NCI-H226 (cell line): ENCODE measurements at regions not wholly inside any gene's neighbourhood (a gene's known extent, or its start where the extent isn't known, plus 50 kb on each side); places are given as distances from the start of the nearest gene placed in this dataset.

Experiments used
- DNase-seq: peaks from one replicate; pipeline ENCODE4 v3.0.0-alpha.2; 2015

DNA sequence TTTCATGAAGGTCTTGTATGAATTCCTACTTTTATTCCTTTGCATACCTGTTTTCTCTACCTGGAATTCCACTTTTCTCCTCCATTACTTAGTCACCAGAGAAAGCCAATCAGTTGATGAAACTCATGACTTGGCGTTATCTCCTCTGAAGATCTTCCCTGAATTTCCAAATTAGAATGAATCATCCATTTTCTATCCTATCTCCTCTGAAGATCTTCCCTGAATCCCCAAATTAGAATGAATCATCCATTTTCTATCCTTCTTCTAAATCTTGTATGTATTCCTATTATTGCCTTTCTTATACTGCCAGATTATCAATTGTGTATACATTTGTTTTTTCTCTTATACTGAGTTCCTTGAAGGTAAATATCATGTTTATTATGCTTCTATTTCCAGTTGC is 440.4 kb downstream of the CCDC85A start:
- no peak for DNase-seq

DNA sequence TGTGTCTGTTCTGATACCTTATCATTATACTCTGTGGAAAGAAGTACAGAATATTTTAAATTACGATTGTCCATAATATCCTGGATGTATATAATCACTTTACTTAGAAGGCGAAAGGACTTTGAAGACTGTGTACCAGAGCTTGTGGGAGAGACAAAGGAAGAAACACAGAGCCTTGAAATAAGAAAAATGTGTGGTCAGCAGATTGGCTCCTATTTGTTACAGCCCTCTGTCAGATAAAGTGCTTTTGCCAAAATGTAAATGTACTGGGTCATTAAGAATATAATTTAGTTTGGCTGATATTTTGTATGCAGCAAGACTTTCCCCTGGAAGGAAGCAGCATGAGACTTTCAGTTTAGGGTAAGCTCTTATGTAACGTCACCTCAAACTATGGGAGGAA is 443.1 kb downstream of the CCDC85A start:
- no peak for DNase-seq

DNA sequence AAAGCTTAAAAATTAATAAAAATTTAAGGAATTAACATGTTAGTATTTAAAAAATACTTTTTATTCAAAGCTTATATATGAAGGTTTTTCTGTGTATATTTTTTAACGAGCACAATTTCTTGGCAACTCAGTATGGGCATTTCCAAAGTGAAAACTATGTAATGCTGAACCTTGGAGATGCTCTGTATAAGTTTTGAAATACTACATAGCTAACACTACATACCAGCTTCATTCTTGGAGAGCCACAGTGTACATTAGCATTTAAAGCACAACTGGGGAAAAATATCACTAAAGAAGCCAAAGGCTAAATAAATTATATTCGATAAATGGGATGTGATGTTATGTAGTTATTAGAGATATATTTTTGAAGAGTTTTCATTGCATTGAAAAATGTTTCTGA is 446.5 kb downstream of the CCDC85A start:
- DNase-seq = no peak

DNA sequence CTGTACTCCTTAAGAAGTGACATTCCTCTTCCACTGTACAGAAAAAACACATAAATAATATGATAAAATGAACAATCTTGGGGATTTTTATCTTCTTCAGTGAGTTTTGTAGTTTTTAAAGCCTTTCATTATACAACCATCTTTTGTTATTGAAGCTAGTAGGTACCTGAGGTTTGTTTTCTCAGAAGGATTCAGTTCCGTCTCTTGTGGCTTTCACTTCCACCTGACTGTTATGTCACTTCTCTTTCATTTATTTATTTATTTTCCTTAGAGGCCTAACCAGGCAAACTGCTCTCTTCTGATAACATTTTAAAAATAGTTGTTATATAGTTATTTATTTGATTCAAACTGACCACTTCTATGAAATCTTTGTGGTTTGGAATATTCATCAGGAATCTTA is 464.2 kb downstream of the CCDC85A start:
- DNase-seq = no peak

GRCh38 chr2:56648802-56649201 is 465.0 kb downstream of the CCDC85A start:
- DNase-seq = peak; percentile 21

DNA sequence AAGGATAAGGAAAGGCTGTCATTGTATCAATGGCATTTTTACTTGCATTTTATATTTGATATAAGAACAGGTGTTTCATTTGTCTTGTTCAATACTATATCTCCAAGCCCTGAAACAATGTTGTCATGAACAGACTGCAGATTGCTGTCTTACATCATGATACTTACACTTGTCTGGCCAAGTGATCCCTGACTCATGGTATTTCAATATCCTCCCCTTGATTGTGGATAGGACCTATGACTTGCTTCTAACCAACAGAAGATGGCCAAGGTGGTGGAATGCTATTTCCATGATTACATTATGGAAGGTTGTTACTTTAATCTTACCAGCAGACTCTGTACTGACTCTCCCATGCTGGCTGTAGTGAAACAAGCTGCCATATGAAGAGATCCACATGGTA is 471.1 kb downstream of the CCDC85A start:
- peak; percentile 80 for DNase-seq

DNA sequence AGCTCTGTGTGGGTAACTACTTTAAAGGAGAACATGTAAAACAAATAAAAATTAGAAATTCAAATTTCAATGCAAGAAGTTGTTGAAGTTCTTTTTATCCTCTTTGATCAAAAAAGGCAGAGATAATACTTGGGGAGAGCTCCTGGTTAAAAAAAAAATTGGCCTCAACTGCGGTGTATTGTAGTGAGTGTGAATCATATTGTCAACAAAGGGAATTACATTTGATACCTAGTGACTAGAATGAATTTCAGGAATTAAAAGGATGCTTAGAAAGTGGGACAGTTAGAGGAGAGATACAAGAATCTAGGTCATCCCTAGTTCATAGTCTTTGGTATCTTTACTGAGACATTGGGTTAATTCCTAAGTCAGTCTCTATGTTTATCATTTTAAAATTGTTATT is 473.0 kb downstream of the CCDC85A start:
- DNase-seq = no peak

- no peak for DNase-seq
These were observed 483.0 kb downstream of the CCDC85A start for GRCh38 chr2:56666777-56667176.

- DNase-seq = no peak
These were observed 488.3 kb downstream of the CCDC85A start for GRCh38 chr2:56671973-56672569.

- DNase-seq = no peak
These were observed 490.3 kb downstream of the CCDC85A start for GRCh38 chr2:56674084-56674483.

DNA sequence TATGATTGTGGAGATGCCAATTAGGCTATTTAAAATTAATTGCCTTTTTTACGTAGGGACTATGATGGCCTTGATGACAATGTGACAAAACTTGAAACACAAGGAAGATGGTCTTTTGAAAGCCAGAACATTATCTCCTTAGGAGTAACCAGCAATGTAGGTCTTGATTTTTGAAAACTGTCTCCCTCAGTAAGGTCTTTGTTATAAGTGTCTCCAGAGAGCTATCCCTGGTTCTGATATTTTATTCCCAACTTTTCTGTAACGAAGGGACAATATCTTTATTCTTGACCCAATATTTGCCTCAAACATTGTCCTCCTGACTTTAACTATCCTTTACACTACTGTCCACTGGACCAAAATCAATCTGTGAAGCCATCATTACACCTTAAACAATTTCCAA is 493.2 kb downstream of the CCDC85A start:
- DNase-seq = no peak

DNA sequence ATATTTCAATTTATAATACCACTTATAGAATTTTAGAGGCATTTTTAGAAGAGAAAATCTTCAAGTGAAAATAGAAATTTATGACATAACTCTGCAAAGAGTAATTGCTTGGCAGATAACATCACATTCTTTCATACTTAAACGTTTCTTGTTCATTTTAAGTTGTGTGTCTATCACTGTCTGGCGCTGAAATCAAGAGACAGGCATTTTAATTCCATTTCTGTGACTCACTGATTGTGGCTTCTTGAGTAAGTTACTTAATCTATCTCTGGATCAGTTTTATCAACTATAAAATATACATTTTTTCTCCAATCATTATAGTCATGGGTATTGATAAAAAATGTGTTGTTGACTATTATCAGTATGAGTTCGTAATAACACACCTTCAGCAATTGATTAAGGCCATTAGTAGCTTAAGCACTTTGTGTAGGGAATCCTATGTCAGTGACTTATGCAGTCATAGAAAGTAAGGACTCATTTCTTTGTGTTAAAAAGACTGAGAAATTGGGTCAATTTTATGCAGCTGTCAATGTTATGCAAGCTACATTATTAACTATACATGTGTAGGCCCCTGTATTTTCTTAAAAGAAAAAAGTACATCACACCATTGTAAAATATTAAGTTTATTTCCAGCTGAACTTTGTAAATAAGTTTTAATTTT is 497.3 kb downstream of the CCDC85A start:
- DNase-seq = peak; percentile 90

GRCh38 chr2:56681659-56682396 is 498.0 kb downstream of the CCDC85A start:
- peak; percentile 72 for DNase-seq

DNA sequence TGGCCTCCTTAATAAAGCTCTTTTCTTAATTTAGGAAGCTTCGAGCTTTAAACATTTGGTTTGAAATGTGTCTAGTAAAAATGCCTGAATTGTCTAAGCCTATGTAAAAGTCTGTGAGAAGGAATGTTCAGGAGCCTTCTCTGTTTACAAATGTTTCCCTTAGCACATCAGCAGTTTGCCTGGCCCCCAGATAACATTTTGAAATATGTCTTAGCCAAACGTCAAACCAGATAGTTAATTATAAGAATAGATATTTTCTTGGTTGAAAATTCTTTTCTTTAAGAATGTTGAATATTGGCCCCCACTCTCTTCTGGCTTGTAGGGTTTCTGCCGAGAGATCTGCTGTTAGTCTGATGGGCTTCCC is 498.6 kb downstream of the CCDC85A start:
- peak; percentile 74 for DNase-seq

GRCh38 chr2:56684327-56684726 is 500.5 kb downstream of the CCDC85A start:
- no peak for DNase-seq

- DNase-seq = no peak
These were observed 501.4 kb downstream of the CCDC85A start for GRCh38 chr2:56685205-56685604.

GRCh38 chr2:56687169-56687568 is 503.4 kb downstream of the CCDC85A start:
- DNase-seq = peak; percentile 69

DNA sequence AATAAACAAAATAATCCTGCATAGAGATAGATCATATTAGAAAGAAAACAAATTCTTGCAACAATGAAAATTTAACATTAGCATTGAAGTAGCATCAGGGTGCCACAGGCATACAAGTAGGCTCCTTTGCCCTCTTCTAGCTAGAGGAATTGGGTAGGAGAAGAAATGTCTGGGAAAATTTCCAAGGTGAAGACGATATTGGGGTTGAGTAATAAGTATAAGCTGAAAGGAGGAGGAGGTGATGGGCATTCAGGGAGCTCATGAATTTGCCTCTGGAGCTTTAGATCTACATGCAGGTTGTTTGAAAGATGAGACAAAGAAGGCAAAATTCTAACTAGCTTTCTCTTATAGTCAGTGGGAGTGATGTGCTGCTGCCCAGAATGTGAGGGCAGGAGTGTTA is 504.9 kb downstream of the CCDC85A start:
- DNase-seq = peak; percentile 77

DNA sequence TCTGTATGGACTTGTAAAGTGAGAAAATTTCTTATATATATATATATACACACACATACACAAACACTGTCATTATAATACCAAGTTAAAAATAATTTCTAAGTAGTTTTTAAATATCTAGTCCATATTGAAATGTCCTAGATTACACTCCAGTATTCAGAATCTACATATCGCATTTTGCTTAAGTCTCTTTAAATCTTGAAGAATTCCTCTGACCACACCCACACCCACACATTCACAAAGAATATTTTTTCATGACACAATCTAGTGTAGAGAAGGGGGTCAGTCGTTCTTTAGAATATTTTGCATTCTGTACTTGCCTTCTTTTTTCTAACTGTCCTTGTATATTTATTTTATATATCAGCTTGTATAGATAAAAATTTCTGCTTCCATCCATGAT is 509.7 kb downstream of the CCDC85A start:
- DNase-seq = no peak

DNA sequence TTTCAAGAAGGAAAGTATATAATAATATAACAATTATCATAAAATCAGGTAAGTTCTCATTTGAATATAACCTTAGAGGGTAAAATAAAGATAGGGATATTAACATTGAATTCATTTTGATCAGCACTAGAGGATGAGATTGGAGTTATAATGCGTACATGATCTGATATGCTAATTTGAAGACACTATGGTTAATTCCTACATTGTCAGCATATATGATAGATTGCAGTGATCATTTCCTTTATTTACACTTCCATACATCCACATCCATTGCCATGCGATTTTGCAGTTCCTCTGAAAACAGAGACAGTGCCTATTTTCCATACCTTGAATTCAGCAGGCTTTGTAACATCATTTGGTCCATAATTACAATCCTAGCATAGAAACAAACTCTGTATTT is 519.2 kb downstream of the CCDC85A start:
- DNase-seq = no peak

DNA sequence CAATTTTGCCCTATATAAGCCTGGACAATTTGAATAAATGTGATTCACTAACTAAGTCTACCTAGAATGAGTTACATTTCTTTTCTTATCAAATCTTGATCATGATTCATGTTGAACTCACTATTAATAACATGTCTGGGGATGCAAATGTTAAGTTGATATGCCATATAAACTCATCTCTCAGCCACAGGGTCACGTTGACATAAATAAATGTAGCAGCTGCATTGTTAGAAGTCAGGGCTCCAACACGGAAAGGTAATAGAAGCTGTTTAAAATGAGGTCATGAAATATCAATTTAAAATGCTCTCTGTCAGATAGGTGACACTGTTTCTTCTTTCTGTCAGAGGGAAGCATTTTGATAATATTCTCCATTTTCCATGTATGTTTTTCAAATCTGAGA is 521.9 kb downstream of the CCDC85A start:
- no peak for DNase-seq

DNA sequence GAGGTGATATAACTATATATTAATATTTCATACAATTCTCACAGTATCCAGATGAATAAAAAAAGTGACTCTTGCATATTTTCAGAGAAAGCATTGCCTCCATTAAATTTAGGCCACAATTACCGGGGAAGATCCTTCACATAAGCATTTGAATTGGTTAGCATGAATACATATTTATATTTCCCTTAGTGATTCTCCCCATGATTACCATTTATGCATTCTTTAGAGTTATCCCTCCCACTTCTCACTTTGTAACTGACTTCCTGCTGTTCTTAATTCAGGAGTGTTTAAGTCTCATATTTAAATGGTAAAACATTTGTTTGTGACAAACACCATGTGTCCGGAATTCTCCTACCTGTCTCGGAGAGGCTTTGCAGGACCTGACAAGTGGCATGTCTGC is 523.4 kb downstream of the CCDC85A start:
- DNase-seq = no peak

GRCh38 chr2:56707650-56708049 is 523.9 kb downstream of the CCDC85A start:
- DNase-seq = no peak

GRCh38 chr2:56709181-56709580 is 525.4 kb downstream of the CCDC85A start:
- no peak for DNase-seq
